Vagina (tissue), 2 donors: ENCODE measurements at regions not wholly inside any gene's neighbourhood (a gene's known extent, or its start where the extent isn't known, plus 50 kb on each side); places are given as distances from the start of the nearest gene placed in this dataset.

ENCODE experiments used
- DNase-seq, 2 donors: peaks; one replicate each; pipeline ENCODE4 v3.0.0-alpha.2; 2017; ENCODE audit errors: extremely low spot score in 2 of 2
- H3K27ac ChIP-seq: fragments of 200-600 bp; sonication (generic); one replicate; pipeline ENCODE4 v1.5.1; 2019
- H3K27me3 ChIP-seq: fragments of 200-600 bp; sonication (generic); one replicate; pipeline ENCODE4 v1.5.1; 2019
- H3K36me3 ChIP-seq, 2 donors: fragments of 200-600 bp; sonication (generic); one replicate each; pipeline ENCODE4 v1.5.1; 2017 to 2019
- H3K4me1 ChIP-seq: fragments of 200-600 bp; sonication (generic); one replicate; pipeline ENCODE4 v1.5.1; 2019
- H3K4me3 ChIP-seq, 2 donors: fragments of 200-600 bp; sonication (generic); 1 replicate in 1 of 2; 2 replicates in 1 of 2; pipeline ENCODE4 v1.5.1; 2016 to 2019
- H3K9me3 ChIP-seq: fragments of 200-600 bp; sonication (generic); one replicate; pipeline ENCODE4 v1.5.1; 2019
- POLR2A ChIP-seq, 2 donors: fragments of 450-650 bp; IDR thresholded peaks; one replicate each; pipeline ENCODE4 v1.6.1; 2017; ENCODE audit warnings: antibody characterized with exemption in 2 of 2, mild to moderate bottlenecking in 2 of 2, moderate library complexity in 2 of 2
- POLR2AphosphoS5 ChIP-seq, 2 donors: sonication (generic); formaldehyde crosslinking; IDR thresholded peaks; one replicate each; pipeline ENCODE4 v1.9.0; 2017; ENCODE audit warnings: antibody characterized with exemption in 2 of 2, mild to moderate bottlenecking in 2 of 2, low read depth in 1 of 2; ENCODE audit not compliant: insufficient read depth in 1 of 2
- intact Hi-C: fragments of 100-400 bp; cut with DNase I; formaldehyde crosslinking; loops from one replicate; pipeline ENCODE4 v1.15.1; 2023
- TF ChIP-seq, protein P1 (sequence below), 3 experiments: fragments of 450-650 bp in 2 of 3; fragments of 200-600 bp in 1 of 3; sonication (generic) in 1 of 3; IDR thresholded peaks; one replicate each; pipeline ENCODE4 v1.5.1; 2017 to 2019; ENCODE audit warnings: antibody characterized with exemption in 3 of 3, mild to moderate bottlenecking in 2 of 3, moderate library complexity in 2 of 3

DNA sequence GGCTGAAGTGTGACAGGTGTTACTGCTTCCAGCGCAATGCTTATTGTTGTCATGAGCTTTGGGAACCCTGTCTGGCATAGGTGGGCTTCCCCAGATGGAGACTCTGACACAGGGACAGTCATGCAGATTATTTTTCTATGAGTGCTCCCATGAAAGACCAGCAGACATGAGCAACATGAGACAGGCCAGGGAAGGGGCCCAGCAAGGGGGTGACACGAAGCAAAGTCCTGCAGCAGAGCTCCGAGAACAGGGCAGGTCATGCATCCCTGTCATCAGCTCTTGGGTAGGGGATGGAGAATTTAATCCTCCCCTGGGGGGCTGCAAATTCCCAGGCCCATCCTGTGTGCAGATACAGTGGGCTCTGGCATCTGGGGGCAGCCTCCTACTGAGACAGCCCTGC, 77.4 kb downstream of the CTAGE1 start:
- no peak for DNase-seq
- intact Hi-C loops: no loop called here
- TF ChIP-seq, protein P1, sequence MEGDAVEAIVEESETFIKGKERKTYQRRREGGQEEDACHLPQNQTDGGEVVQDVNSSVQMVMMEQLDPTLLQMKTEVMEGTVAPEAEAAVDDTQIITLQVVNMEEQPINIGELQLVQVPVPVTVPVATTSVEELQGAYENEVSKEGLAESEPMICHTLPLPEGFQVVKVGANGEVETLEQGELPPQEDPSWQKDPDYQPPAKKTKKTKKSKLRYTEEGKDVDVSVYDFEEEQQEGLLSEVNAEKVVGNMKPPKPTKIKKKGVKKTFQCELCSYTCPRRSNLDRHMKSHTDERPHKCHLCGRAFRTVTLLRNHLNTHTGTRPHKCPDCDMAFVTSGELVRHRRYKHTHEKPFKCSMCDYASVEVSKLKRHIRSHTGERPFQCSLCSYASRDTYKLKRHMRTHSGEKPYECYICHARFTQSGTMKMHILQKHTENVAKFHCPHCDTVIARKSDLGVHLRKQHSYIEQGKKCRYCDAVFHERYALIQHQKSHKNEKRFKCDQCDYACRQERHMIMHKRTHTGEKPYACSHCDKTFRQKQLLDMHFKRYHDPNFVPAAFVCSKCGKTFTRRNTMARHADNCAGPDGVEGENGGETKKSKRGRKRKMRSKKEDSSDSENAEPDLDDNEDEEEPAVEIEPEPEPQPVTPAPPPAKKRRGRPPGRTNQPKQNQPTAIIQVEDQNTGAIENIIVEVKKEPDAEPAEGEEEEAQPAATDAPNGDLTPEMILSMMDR (IDR thresholded peaks at IDR 0.05): no peak
- no peak for TF ChIP-seq POLR2A (IDR thresholded peaks at IDR 0.05)
- TF ChIP-seq POLR2AphosphoS5 (IDR thresholded peaks at IDR 0.05; ENCODE audit: insufficient read depth in 1 of 2, low read depth in 1 of 2): no peak

DNA sequence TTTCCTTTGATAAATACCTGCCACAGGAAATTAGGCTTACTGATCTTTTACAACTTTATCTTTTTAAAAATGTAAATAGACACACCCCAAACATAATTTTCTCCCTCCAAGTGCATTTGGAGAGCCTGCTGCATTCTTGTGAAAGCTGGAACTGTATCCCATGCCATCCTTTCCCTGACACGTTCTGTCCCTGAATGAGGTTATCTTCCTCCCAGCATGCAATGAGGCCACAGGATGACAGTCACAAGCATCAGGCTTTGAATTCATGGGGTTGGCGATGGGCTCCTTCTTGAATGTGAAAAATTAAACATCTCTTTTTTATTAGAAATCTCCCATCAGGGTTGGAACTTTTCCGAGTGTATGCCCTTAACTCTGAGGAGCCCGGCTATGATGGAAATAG, 77.8 kb downstream of the CTAGE1 start:
- no peaks in the 10 kb centered on the region for H3K9me3 ChIP-seq
- no peaks in the 10 kb centered on the region for H3K27me3 ChIP-seq
- intact Hi-C loops: no loop called here
- no peak overlapping the region for H3K27ac ChIP-seq
- H3K4me1 ChIP-seq: peaks cover 8% of the 10 kb centered on the region
- TF ChIP-seq POLR2AphosphoS5 (IDR thresholded peaks at IDR 0.05; ENCODE audit: insufficient read depth in 1 of 2, low read depth in 1 of 2) (no peak), POLR2A (IDR thresholded peaks at IDR 0.05) (no peak)
- TF ChIP-seq, protein P1 (IDR thresholded peaks at IDR 0.05): no peak
- H3K36me3 ChIP-seq: no peaks in the 10 kb centered on the region
- H3K4me3 ChIP-seq: no peak overlapping the region
- no peak for DNase-seq

More for the DNA sequence above, 77.4 kb downstream of the CTAGE1 start:
- no peaks in the 10 kb centered on the region for H3K27me3 ChIP-seq
- H3K9me3 ChIP-seq: no peaks in the 10 kb centered on the region
- no peak overlapping the region for H3K4me3 ChIP-seq
- peaks cover 4% of the 10 kb centered on the region for H3K4me1 ChIP-seq
- no peak overlapping the region for H3K27ac ChIP-seq
- no peaks in the 10 kb centered on the region for H3K36me3 ChIP-seq

DNA sequence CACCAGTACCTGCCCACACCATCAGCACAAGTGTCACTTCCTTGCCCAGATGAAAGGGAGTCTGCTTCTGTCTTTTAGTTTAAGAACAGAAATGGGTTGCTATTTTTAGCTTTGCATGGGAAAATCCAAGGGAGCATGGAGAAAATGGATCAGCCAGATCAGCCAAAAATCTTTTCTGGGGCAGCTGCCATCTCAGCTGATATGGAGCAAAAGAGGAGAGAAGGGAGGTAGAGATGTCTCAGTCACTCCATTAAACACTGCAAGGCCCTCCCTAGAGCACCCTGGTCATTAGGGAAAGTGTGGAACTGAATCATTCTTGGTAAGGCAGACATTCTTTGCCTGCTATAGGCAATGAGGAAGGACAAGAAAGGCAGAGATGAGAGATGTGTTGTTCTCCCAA, 79.9 kb downstream of the CTAGE1 start:
- intact Hi-C loops: no loop called here
- Histone ChIP-seq H3K27ac (no peak overlapping the region), H3K9me3 (no peaks in the 10 kb centered on the region), H3K4me3 (no peak overlapping the region), H3K27me3 (no peaks in the 10 kb centered on the region), H3K4me1 (peaks cover 8% of the 10 kb centered on the region), H3K36me3 (no peaks in the 10 kb centered on the region)
- TF ChIP-seq, protein P1 (IDR thresholded peaks at IDR 0.05): no peak
- TF ChIP-seq POLR2AphosphoS5 (IDR thresholded peaks at IDR 0.05; ENCODE audit: insufficient read depth in 1 of 2, low read depth in 1 of 2) (no peak), POLR2A (IDR thresholded peaks at IDR 0.05) (no peak)
- no peak for DNase-seq

DNA sequence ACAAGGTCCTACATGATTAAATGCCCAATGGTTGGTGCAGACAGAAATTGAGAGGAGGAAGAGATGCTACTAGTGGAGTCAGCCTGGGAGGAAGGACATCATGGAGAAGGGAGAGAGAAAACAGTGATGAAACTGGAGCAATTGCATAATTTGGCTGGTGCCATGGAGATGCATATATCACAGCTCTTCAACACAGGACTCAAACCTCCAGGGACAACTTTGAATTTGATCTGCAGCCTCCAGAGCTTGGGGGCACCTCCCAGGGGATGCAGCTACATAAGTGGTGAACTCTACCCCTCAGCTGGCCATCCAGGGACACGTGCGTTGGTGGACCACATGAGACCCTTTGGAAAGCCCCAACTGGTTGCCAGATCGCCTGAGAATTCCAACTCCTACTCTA, 80.4 kb downstream of the CTAGE1 start:
- Histone ChIP-seq H3K9me3 (no peaks in the 10 kb centered on the region), H3K4me1 (peaks cover 8% of the 10 kb centered on the region), H3K4me3 (no peak overlapping the region), H3K27ac (no peak overlapping the region), H3K36me3 (no peaks in the 10 kb centered on the region), H3K27me3 (no peaks in the 10 kb centered on the region)
- no peak for DNase-seq
- intact Hi-C loops: no loop called here
- TF ChIP-seq, protein P1 (IDR thresholded peaks at IDR 0.05): no peak
- no peak for TF ChIP-seq POLR2AphosphoS5 (IDR thresholded peaks at IDR 0.05; ENCODE audit: insufficient read depth in 1 of 2, low read depth in 1 of 2)
- TF ChIP-seq POLR2A (IDR thresholded peaks at IDR 0.05): no peak

DNA sequence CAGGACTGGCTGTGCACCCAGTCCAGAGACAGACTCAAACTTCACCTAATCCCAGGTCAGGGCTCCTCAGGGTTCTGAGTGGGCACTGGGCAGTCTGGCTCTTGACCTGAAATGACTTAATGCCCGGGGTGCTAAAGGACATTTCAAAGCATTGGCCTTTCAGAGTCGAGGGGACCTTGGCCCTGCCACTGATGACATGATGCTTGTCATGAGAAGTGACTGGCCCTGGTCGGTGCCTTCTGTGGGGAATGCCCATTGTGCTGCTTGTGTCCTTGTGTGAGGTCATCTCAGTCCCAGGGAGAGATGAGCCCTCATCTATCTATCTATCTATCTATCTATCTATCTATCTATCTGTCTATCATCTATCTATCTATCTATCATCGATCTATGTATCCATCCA, 81.3 kb downstream of the CTAGE1 start:
- Histone ChIP-seq H3K27me3 (no peaks in the 10 kb centered on the region), H3K4me1 (peaks cover 8% of the 10 kb centered on the region), H3K36me3 (no peaks in the 10 kb centered on the region), H3K9me3 (no peaks in the 10 kb centered on the region), H3K27ac (no peak overlapping the region), H3K4me3 (no peak overlapping the region)
- DNase-seq: no peak
- TF ChIP-seq, protein P1 (IDR thresholded peaks at IDR 0.05): no peak
- TF ChIP-seq POLR2A (IDR thresholded peaks at IDR 0.05): no peak
- TF ChIP-seq POLR2AphosphoS5 (IDR thresholded peaks at IDR 0.05; ENCODE audit: insufficient read depth in 1 of 2, low read depth in 1 of 2): no peak
- intact Hi-C loops: no loop called here
